Spleen (tissue), 11 donors: ENCODE measurements at regions not wholly inside any gene's neighbourhood (a gene's known extent, or its start where the extent isn't known, plus 50 kb on each side); places are given as distances from the start of the nearest gene placed in this dataset.

Experiments used
- DNase-seq: peaks from one replicate; pipeline ENCODE4 v3.0.0-alpha.2; 2020
- H3K27ac ChIP-seq, 8 donors: fragments of 200-600 bp; sonication (generic) in 7 of 8; 1 replicate in 4 of 8; 2 replicates in 4 of 8; pipeline versions ENCODE4 v1.5.0 to v1.8.0; 2016 to 2021; ENCODE audit warnings: inconsistent platforms in 4 of 8, mild to moderate bottlenecking in 4 of 8, moderate library complexity in 1 of 8
- H3K27me3 ChIP-seq, 7 donors: fragments of 200-600 bp; sonication (generic) in 6 of 7; replicated peaks in 1 of 7; 1 replicate in 4 of 7; 2 replicates in 3 of 7; pipeline versions ENCODE4 v1.5.0 to v1.8.0; 2016 to 2021; ENCODE audit warnings: inconsistent platforms in 3 of 7, mild to moderate bottlenecking in 1 of 7
- H3K36me3 ChIP-seq, 6 donors: fragments of 200-600 bp; sonication (generic) in 5 of 6; 1 replicate in 4 of 6; 2 replicates in 2 of 6; pipeline versions ENCODE4 v1.5.0 to v1.8.0; 2016 to 2021; ENCODE audit warnings: inconsistent platforms in 2 of 6
- H3K4me1 ChIP-seq, 6 donors: fragments of 200-600 bp; sonication (generic) in 5 of 6; 1 replicate in 3 of 6; 2 replicates in 3 of 6; pipeline versions ENCODE4 v1.5.0 to v1.8.0; 2016 to 2021; ENCODE audit warnings: inconsistent platforms in 3 of 6
- H3K4me3 ChIP-seq, 8 donors: fragments of 200-600 bp; sonication (generic) in 7 of 8; 1 replicate in 4 of 8; 2 replicates in 4 of 8; pipeline versions ENCODE4 v1.5.0 to v1.8.0; 2016 to 2021; ENCODE audit warnings: inconsistent platforms in 4 of 8, mild to moderate bottlenecking in 4 of 8, moderate library complexity in 2 of 8
- H3K9me3 ChIP-seq, 8 donors: fragments of 200-600 bp; sonication (generic) in 7 of 8; 1 replicate in 4 of 8; 2 replicates in 4 of 8; pipeline versions ENCODE4 v1.5.0 to v1.8.0; 2016 to 2021; ENCODE audit warnings: inconsistent platforms in 4 of 8
- POLR2A ChIP-seq, 3 donors: fragments of 450-650 bp; IDR thresholded peaks; one replicate each; pipeline ENCODE4 v1.5.1; 2017; ENCODE audit warnings: antibody characterized with exemption in 3 of 3, mild to moderate bottlenecking in 1 of 3
- POLR2AphosphoS5 ChIP-seq, 3 donors: sonication (generic); formaldehyde crosslinking; IDR thresholded peaks; one replicate each; pipeline ENCODE4 v1.5.1; 2017; ENCODE audit warnings: antibody characterized with exemption in 3 of 3
- WGBS, 5 donors: extraction: QIAGEN DNeasy Blood & Tissue Kit in 3 of 5; methylation state at CpG; one replicate each; pipeline versions ENCODE4 v1.1.5 to v1.1.7; 2013 to 2018; 5-methylcytosine and 5-hydroxymethylcytosine counted together
- intact Hi-C: fragments of 100-400 bp; cut with DNase I; formaldehyde crosslinking; loops from one replicate; pipeline ENCODE4 v1.15.0; 2023; ENCODE audit warnings: low total_unique reads
- TF ChIP-seq, protein P1 (sequence below), 11 experiments: fragments of 200-600 bp in 7 of 11; fragments of 450-650 bp in 4 of 11; sonication (generic) in 4 of 11; IDR thresholded peaks in 8 of 11; conservative IDR thresholded peaks in 3 of 11; 1 replicate in 7 of 11; 2 replicates in 4 of 11; pipeline versions ENCODE4 v1.4.0 to v1.8.0; 2016 to 2021; ENCODE audit warnings: antibody characterized with exemption in 11 of 11, inconsistent platforms in 4 of 11, mild to moderate bottlenecking in 1 of 11
- donor health status: healthy with polysubstance abuse.
- donor health status: DM: no; HTN: no; CAD: no; lungs with moderate emphysema.
- donor health status: DM: no; HTN: no; CAD: no.
- donor health status: Bipolar disorder and iron deficiency.
- donor health status: healthy.
- donor health status: DM: no; HTN: no; CAD: no.
- donor health status: DM: yes; HTN: yes; CAD: no.

DNA sequence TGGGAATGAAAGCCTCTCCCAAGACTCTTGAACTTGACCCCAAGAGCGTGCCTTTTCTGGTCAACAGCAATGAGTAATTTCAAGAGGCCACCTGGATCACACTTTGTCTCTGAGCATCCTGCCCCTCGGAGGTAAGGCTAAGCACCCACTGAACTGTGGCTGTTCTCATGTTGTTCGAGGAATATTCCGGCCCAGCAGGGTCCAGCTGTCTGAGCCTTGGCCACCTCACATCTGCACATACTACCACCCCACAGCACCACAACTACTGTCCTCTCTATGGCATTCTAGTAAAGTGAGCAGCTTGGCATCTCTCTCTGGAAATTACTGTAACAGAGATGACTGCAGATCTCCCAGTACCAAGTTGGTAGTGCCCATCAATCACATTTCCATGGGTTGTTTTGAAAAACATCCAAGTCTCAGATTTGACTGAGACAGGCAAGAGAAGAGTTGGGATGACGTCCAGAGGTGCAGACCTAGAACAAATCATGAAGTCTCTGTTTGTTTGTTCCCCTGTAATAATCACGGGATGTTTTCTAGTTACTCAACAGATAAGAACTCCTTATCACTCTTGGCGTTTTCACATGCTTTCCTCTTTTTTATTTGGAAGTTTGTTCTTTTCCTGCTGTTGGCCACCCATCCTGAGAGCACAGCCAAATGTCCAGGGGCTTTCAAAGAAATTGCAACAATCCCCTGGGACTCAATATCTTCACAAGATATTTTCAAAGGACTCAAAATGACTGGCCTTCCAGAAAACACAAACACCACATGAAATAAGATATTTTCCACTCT, 336.0 kb upstream of the TNP1 start:
- no peak for DNase-seq
- intact Hi-C loops = no loop called here
- Histone ChIP-seq H3K36me3 (no peaks in the 10 kb centered on the region), H3K27ac (no peak overlapping the region), H3K27me3 (peaks cover 0 to 6% (median 0%) of the 10 kb centered on the region in 7 donors), H3K4me3 (no peak overlapping the region), H3K4me1 (no peaks in the 10 kb centered on the region), H3K9me3 (peaks cover 0 to 16% (median 9%) of the 10 kb centered on the region in 8 donors)
- WGBS, 5 donors = 62 to 75% (median 71%) methylated on average over 7 of the region's 7 CpGs
- TF ChIP-seq POLR2AphosphoS5 (IDR thresholded peaks at IDR 0.05) = no peak
- TF ChIP-seq, protein P1, sequence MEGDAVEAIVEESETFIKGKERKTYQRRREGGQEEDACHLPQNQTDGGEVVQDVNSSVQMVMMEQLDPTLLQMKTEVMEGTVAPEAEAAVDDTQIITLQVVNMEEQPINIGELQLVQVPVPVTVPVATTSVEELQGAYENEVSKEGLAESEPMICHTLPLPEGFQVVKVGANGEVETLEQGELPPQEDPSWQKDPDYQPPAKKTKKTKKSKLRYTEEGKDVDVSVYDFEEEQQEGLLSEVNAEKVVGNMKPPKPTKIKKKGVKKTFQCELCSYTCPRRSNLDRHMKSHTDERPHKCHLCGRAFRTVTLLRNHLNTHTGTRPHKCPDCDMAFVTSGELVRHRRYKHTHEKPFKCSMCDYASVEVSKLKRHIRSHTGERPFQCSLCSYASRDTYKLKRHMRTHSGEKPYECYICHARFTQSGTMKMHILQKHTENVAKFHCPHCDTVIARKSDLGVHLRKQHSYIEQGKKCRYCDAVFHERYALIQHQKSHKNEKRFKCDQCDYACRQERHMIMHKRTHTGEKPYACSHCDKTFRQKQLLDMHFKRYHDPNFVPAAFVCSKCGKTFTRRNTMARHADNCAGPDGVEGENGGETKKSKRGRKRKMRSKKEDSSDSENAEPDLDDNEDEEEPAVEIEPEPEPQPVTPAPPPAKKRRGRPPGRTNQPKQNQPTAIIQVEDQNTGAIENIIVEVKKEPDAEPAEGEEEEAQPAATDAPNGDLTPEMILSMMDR (IDR thresholded peaks at IDR 0.05 in 8 of 11, conservative IDR thresholded peaks at IDR 0.05 in 3 of 11) = no peak
- no peak for TF ChIP-seq POLR2A (IDR thresholded peaks at IDR 0.05)

DNA sequence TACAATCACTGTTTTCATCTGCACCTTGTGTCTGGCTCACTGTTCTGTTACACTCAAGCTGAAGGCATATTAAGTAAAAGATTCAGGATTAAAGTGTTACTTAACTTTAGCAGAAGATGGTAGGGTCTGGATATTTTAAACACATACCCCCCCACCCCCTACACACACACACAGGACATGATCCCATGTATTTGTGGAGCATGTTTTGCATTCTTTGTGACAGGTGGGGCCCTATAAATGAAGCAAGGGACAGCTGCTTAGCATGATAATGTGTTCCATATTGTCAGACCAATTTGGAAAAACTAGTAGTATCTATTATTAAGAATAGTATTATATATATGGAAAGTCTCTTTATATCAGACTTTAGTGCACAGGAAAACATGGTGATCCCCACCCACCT, 335.2 kb upstream of the TNP1 start:
- Histone ChIP-seq H3K4me1 (no peaks in the 10 kb centered on the region), H3K27me3 (peaks cover 0 to 6% (median 0%) of the 10 kb centered on the region in 7 donors), H3K4me3 (no peak overlapping the region), H3K27ac (no peak overlapping the region), H3K9me3 (peaks cover 0 to 16% (median 9%) of the 10 kb centered on the region in 8 donors), H3K36me3 (no peaks in the 10 kb centered on the region)
- DNase-seq = no peak
- TF ChIP-seq, protein P1 (IDR thresholded peaks at IDR 0.05 in 8 of 11, conservative IDR thresholded peaks at IDR 0.05 in 3 of 11) = no peak
- TF ChIP-seq POLR2A (IDR thresholded peaks at IDR 0.05) (no peak), POLR2AphosphoS5 (IDR thresholded peaks at IDR 0.05) (no peak)
- intact Hi-C loops = no loop called here

DNA sequence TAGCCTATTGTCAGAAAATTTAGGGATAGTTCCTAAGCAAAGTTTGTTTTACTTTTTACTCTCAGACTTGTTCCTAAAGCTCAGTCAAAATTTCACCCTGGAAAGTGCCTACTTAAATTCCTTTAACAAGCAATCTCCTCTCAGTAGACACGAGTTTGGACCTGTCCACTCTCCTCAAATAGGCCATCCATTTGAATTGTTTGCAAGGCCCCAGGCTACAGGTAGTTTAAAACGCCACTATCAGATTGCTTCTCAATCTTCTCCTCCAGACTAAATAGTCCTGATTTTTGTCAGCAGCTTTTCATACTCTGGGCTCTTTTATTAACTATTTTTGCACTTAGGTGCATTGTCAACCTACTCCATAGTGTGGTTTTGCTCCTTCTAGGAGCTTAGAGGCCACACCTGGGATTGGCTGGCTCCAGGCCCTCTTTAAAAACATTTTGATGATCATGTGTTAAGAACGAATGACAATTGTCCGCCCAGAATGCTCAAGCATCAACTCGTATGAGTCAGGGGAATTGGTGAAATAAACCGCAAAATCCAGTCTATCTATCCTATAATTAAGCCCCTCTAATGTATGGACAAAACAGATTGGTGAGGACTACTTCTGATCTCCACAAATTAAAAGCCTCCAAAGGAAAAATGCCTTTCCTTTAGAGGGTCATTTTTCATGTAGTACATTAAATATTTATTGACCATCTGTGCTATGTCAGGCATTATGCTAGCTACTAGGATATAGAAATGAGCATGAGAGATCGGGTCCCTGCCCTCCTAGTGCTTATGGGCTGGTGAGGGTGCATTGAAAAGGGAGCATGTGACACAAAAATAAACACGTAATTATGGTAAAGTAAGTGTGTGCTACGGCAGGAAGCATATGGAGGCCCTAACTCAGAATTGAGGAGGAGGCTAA, 333.8 kb upstream of the TNP1 start:
- no peak for DNase-seq
- Histone ChIP-seq H3K36me3 (no peaks in the 10 kb centered on the region), H3K4me1 (no peaks in the 10 kb centered on the region), H3K4me3 (no peak overlapping the region), H3K27ac (no peak overlapping the region), H3K9me3 (peaks cover 0 to 16% (median 9%) of the 10 kb centered on the region in 8 donors), H3K27me3 (peaks cover 0 to 6% (median 0%) of the 10 kb centered on the region in 7 donors)
- WGBS, 5 donors = 85 to 92% (median 88%) methylated on average over 9 of the region's 9 CpGs
- TF ChIP-seq POLR2A (IDR thresholded peaks at IDR 0.05) (no peak), POLR2AphosphoS5 (IDR thresholded peaks at IDR 0.05) (no peak)
- TF ChIP-seq, protein P1 (IDR thresholded peaks at IDR 0.05 in 8 of 11, conservative IDR thresholded peaks at IDR 0.05 in 3 of 11) = no peak
- intact Hi-C loops = no loop called here

DNA sequence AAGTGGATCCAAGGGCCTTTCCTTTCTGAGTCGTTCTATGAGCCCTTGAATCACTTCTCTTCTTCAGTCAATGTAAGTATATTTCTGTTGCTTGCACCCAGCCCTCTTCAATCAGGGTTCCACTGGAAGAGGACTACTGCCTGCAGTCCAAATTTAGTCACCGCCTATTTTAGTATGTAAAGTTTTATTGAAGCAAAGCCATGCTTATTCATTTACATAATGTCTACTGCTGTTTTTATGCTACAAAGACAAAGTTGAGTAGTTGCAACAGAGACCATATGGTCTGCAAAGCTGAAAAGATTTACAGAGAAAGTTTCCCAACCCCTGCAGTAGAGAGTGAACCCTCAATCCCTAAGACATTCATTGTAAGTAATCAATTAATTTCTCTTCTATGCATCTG, 332.5 kb upstream of the TNP1 start:
- H3K4me1 ChIP-seq = no peaks in the 10 kb centered on the region
- H3K27me3 ChIP-seq = peaks cover 0 to 6% (median 0%) of the 10 kb centered on the region in 7 donors
- peaks cover 0 to 11% (median 9%) of the 10 kb centered on the region in 8 donors for H3K9me3 ChIP-seq
- TF ChIP-seq, protein P1 (IDR thresholded peaks at IDR 0.05 in 8 of 11, conservative IDR thresholded peaks at IDR 0.05 in 3 of 11) = no peak
- no peak for TF ChIP-seq POLR2AphosphoS5 (IDR thresholded peaks at IDR 0.05)
- TF ChIP-seq POLR2A (IDR thresholded peaks at IDR 0.05) = no peak
- no peak overlapping the region for H3K27ac ChIP-seq
- 71 to 85% (median 77%) methylated on average over 2 of the region's 2 CpGs for WGBS, 5 donors
- no peak for DNase-seq
- H3K36me3 ChIP-seq = no peaks in the 10 kb centered on the region
- H3K4me3 ChIP-seq = no peak overlapping the region
- intact Hi-C loops = no loop called here
